GM12873 (cell line): ENCODE measurements at regions not wholly inside any gene's neighbourhood (a gene's known extent, or its start where the extent isn't known, plus 50 kb on each side); places are given as distances from the start of the nearest gene placed in this dataset.

ENCODE experiments used
- CTCF ChIP-seq: IDR thresholded peaks from 2 replicates; pipeline ENCODE4 v1.5.1; 2012; ENCODE audit warnings: low read depth, mild to moderate bottlenecking, moderate library complexity, low read length, control low read depth; ENCODE audit not compliant: insufficient read depth; ENCODE audit errors: missing control alignments

- TF ChIP-seq CTCF = no peak
Observed at GRCh38 chr6:108752733-108753590, 95.3 kb upstream of the ARMC2 start.

- no peak for TF ChIP-seq CTCF
Observed at GRCh38 chr6:108755257-108756240, 92.7 kb upstream of the ARMC2 start.

GRCh38 chr6:108757357-108757756 lies 90.9 kb upstream of the ARMC2 start:
- TF ChIP-seq CTCF = no peak

- TF ChIP-seq CTCF = no peak
Observed at GRCh38 chr6:108758884-108759283, 89.3 kb upstream of the ARMC2 start.

GRCh38 chr6:108760126-108761050 lies 87.8 kb upstream of the ARMC2 start:
- no peak for TF ChIP-seq CTCF

GRCh38 chr6:108762394-108762793 lies 85.8 kb upstream of the ARMC2 start:
- TF ChIP-seq CTCF = no peak
